CD8-positive, alpha-beta memory T cell (primary cell): ENCODE measurements at regions not wholly inside any gene's neighbourhood (a gene's known extent, or its start where the extent isn't known, plus 50 kb on each side); places are given as distances from the start of the nearest gene placed in this dataset.

Source experiments
- CTCF ChIA-PET: fragments of 350-600 bp; sonication (Branson Sonifier 250); formaldehyde crosslinking; loops from one replicate; lab custom pipeline; 2021; ENCODE audit warnings: antibody characterized with exemption; lab: Charles Lee
- POLR2A ChIA-PET: fragments of 350-600 bp; sonication (Branson Sonifier 250); formaldehyde crosslinking; loops from one replicate; lab custom pipeline; 2021; ENCODE audit warnings: antibody characterized with exemption; lab: Charles Lee
- DNase-seq, 5 donors: peaks; one replicate each; pipeline versions ENCODE4 v3.0.0 to v3.0.0-alpha.2; 2020 to 2022; ENCODE audit warnings: mixed read lengths in 1 of 5
- H3K27ac ChIP-seq: one replicate; pipeline ENCODE4 v1.7.0; 2013; ENCODE audit warnings: low read depth, mild to moderate bottlenecking, low read length, moderate library complexity
- H3K27me3 ChIP-seq: 2 replicates; pipeline ENCODE4 v1.7.0; 2013; ENCODE audit warnings: low read length, mild to moderate bottlenecking; ENCODE audit not compliant: insufficient read depth, poor library complexity, severe bottlenecking
- H3K36me3 ChIP-seq: 2 replicates; pipeline ENCODE4 v1.7.0; 2013; ENCODE audit warnings: mild to moderate bottlenecking, low read length, moderate library complexity; ENCODE audit not compliant: insufficient read depth
- H3K4me1 ChIP-seq: 2 replicates; pipeline ENCODE4 v1.7.0; 2013; ENCODE audit warnings: mild to moderate bottlenecking, low read length, moderate library complexity; ENCODE audit not compliant: insufficient read depth
- H3K4me3 ChIP-seq: 2 replicates; pipeline ENCODE4 v1.7.0; 2013; ENCODE audit warnings: mild to moderate bottlenecking, low read length
- H3K9me3 ChIP-seq: 2 replicates; pipeline ENCODE4 v1.7.0; 2013; ENCODE audit warnings: mild to moderate bottlenecking, low read length
- H3K27ac Mint-ChIP-seq, 8 donors: one replicate each; pipeline ENCODE4 v1.8.0; 2020 to 2021; ENCODE audit warnings: mixed read lengths in 8 of 8, mild to moderate bottlenecking in 6 of 8, inconsistent platforms in 3 of 8, moderate library complexity in 3 of 8
- H3K27me3 Mint-ChIP-seq, 2 donors: one replicate each; pipeline ENCODE4 v1.8.0; 2020 to 2021; ENCODE audit warnings: mixed read lengths in 2 of 2, mild to moderate bottlenecking in 1 of 2, moderate library complexity in 1 of 2
- H3K36me3 Mint-ChIP-seq, 3 donors: one replicate each; pipeline ENCODE4 v1.8.0; 2020 to 2021; ENCODE audit warnings: mixed read lengths in 3 of 3, inconsistent platforms in 1 of 3, mild to moderate bottlenecking in 1 of 3
- H3K4me1 Mint-ChIP-seq, 3 donors: one replicate each; pipeline ENCODE4 v1.8.0; 2020 to 2021; ENCODE audit warnings: mixed read lengths in 3 of 3, inconsistent platforms in 1 of 3, mild to moderate bottlenecking in 1 of 3
- H3K4me3 Mint-ChIP-seq, 7 donors: one replicate each; pipeline ENCODE4 v1.8.0; 2020 to 2021; ENCODE audit warnings: mixed read lengths in 7 of 7, mild to moderate bottlenecking in 6 of 7, moderate library complexity in 4 of 7, inconsistent platforms in 2 of 7
- H3K9me3 Mint-ChIP-seq, 5 donors: one replicate each; pipeline ENCODE4 v1.8.0; 2020 to 2022; ENCODE audit warnings: mixed read lengths in 5 of 5, mild to moderate bottlenecking in 3 of 5, moderate library complexity in 2 of 5, inconsistent platforms in 1 of 5

DNA sequence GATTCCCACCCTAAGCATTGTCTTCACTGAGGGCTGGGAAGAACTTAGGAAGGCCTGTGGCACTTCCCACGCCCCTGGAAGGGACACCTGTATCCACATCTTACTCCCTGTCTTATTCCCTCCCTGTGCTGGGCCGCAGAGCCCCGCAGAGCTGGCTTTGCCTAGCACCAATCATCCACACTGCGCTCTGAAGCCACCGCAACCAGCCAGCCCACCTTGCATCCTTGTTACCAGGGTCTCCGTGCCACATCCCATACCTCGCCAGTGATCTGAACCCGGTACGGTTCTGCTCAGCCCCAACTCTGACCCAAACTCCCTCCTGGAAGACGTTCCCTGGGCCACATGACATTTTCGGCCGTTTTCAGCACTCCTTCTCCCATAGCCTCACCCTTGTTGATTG is 101.4 kb upstream of the PITRM1 start:
- Mint-ChIP-seq H3K27me3 (peaks cover 12 to 40% of the 10 kb centered on the region in 2 donors), H3K27ac (no peak overlapping the region), H3K36me3 (no peaks in the 10 kb centered on the region), H3K9me3 (no peaks in the 10 kb centered on the region), H3K4me3 (no peak overlapping the region), H3K4me1 (no peaks in the 10 kb centered on the region)
- peaks cover 3% of the 10 kb centered on the region for H3K27me3 ChIP-seq
- POLR2A ChIA-PET, result no interaction called here
- H3K4me1 ChIP-seq, result no peaks in the 10 kb centered on the region
- CTCF ChIA-PET, result no interaction called here
- no peak overlapping the region for H3K27ac ChIP-seq
- H3K9me3 ChIP-seq, result no peaks in the 10 kb centered on the region
- DNase-seq, result no peak
- no peak overlapping the region for H3K4me3 ChIP-seq
- H3K36me3 ChIP-seq, result no peaks in the 10 kb centered on the region

DNA sequence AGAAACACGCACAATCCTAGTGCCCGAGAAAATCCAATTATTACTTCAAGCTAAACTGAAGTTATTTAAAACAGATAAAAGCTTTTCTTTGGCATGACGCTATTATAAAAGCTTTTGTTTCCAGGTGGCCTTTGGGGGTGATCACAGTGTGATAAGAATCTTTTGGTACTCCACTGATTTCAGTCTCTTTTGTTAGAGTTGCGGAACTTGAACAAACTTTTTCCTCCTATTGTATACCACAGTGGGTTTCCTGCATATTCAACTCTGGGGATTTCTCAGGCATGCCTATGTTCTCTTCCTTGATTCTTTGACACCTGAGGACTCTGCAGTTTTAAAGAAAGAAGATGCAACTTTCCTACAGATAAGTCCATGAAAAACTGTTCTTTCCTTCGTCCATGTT is 99.7 kb upstream of the PITRM1 start:
- no peak for DNase-seq
- no peaks in the 10 kb centered on the region for H3K9me3 Mint-ChIP-seq
- H3K27me3 ChIP-seq, result peaks cover 3% of the 10 kb centered on the region
- H3K27me3 Mint-ChIP-seq, result peaks cover 9 to 34% of the 10 kb centered on the region in 2 donors
- no peaks in the 10 kb centered on the region for H3K9me3 ChIP-seq
- H3K36me3 Mint-ChIP-seq, result no peaks in the 10 kb centered on the region
- H3K4me1 Mint-ChIP-seq, result no peaks in the 10 kb centered on the region
- CTCF ChIA-PET, result no interaction called here
- H3K4me3 ChIP-seq, result no peak overlapping the region
- no peaks in the 10 kb centered on the region for H3K4me1 ChIP-seq
- POLR2A ChIA-PET, result no interaction called here
- H3K36me3 ChIP-seq, result no peaks in the 10 kb centered on the region
- no peak overlapping the region for H3K27ac ChIP-seq
- no peak overlapping the region for H3K27ac Mint-ChIP-seq
- H3K4me3 Mint-ChIP-seq, result no peak overlapping the region

DNA sequence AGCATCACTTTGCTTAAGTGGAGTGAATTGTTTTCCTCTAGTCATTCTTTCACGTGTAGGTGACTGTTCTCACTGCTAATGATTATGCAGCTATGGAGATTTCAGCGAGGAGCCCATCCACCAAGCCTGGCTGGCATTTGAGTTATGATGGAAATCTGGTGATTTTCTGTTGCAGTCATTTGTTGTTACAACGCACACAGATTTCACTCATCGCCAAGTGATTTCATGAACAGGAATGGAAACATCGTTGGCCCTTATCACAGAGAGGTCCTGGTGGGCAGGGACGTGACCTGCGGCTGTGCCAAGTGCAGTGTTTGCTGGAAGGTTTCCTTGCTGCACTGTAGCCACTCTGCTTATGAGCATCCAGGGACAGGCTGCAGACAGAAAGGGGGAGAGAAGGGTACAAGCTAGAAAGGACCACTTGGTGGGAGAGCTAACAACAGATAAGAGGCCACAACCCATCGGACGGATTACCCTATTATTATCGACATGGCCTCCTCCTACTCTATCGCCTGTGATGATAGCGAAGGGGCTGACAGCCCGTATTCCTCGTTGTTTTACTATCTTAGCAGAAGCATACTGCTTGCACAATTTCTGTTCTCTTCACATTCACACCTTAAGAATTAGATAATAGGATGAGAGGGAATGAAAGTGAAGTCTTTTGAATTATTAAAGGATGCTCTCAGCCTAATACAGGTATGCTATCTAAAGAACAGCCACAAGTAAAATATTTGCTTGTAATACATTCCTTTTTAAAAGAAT is 99.0 kb upstream of the PITRM1 start:
- Mint-ChIP-seq H3K4me3 (no peak overlapping the region), H3K4me1 (no peaks in the 10 kb centered on the region), H3K9me3 (no peaks in the 10 kb centered on the region), H3K27me3 (peaks cover 6 to 26% of the 10 kb centered on the region in 2 donors), H3K27ac (no peak overlapping the region), H3K36me3 (no peaks in the 10 kb centered on the region)
- peaks cover 3% of the 10 kb centered on the region for H3K27me3 ChIP-seq
- ChIA-PET POLR2A (no interaction called here), CTCF (no interaction called here)
- H3K36me3 ChIP-seq, result no peaks in the 10 kb centered on the region
- DNase-seq, result no peak
- no peak overlapping the region for H3K4me3 ChIP-seq
- no peak overlapping the region for H3K27ac ChIP-seq
- no peaks in the 10 kb centered on the region for H3K9me3 ChIP-seq
- H3K4me1 ChIP-seq, result no peaks in the 10 kb centered on the region

DNA sequence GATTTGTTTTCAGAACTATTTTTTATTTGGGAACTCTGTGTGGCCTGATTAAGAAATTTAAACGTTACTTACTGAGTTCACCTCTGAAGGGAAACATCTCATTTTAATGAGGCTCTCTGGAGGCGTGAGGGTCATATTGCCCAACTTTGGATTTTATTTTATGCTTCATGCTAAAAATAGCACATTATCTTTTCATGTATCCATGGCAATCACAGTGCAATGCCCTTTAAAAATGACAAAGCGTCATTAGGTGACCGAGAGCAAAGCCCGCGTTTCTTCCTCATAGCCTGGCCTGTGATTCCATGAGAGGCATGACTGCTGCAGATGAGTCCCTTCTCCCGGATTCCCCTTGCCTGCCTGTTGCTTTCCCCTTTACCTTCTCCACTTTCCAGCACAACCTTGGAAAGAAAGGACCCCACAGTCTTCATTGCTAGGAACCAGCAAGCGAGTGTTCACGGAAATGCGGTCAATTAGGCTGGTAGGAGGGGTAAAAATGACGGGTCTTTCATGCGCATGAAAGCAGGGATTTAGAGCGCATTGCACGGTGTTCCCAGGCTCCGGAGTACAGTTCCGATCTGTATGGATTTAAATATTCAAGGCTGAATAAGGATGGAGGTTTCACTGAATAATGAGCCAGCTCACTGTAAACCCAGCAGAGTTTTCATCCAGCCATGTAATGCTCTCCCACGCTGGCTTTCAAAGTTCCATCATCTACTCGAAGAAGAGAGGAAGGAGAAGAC is 98.2 kb upstream of the PITRM1 start:
- Histone ChIP-seq H3K36me3 (no peaks in the 10 kb centered on the region), H3K4me1 (no peaks in the 10 kb centered on the region), H3K9me3 (no peaks in the 10 kb centered on the region), H3K27ac (no peak overlapping the region), H3K4me3 (no peak overlapping the region), H3K27me3 (peaks cover 3% of the 10 kb centered on the region)
- Mint-ChIP-seq H3K4me3 (peak overlapping the region in 1 of 7 donors; percentile 16), H3K27ac (no peak overlapping the region), H3K4me1 (no peaks in the 10 kb centered on the region), H3K9me3 (no peaks in the 10 kb centered on the region), H3K36me3 (no peaks in the 10 kb centered on the region), H3K27me3 (peaks cover 6 to 24% of the 10 kb centered on the region in 2 donors)
- DNase-seq, result no peak
- ChIA-PET CTCF (no interaction called here), POLR2A (no interaction called here)

DNA sequence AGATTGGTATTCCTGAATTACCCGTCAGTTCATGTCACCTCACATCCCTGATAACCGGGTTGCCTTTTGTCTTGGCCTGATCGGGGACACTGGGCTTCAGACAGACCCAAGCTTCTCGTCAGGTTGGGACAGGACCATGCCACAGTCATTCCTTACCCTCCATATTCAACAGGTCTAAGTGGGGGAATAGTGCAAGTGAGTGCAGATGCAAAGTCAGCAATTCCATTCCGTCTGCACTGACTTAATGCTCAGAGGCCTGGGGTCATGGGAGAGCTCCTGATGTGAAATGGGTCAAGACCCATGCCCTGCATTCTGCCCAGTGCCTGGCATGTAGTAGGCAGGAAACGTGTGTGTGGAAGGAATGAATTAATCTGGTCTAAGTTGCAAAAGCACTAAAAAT is 95.4 kb upstream of the PITRM1 start:
- H3K27ac ChIP-seq, result no peak overlapping the region
- no peak overlapping the region for H3K4me3 ChIP-seq
- POLR2A ChIA-PET, result no interaction called here
- Mint-ChIP-seq H3K36me3 (no peaks in the 10 kb centered on the region), H3K27ac (no peak overlapping the region), H3K27me3 (peaks cover 3 to 23% of the 10 kb centered on the region in 2 donors), H3K4me1 (peaks cover 0 to 3% (median 0%) of the 10 kb centered on the region in 3 donors), H3K4me3 (no peak overlapping the region), H3K9me3 (no peaks in the 10 kb centered on the region)
- no peaks in the 10 kb centered on the region for H3K9me3 ChIP-seq
- no peak for DNase-seq
- CTCF ChIA-PET, result no interaction called here
- H3K27me3 ChIP-seq, result no peaks in the 10 kb centered on the region
- H3K4me1 ChIP-seq, result no peaks in the 10 kb centered on the region
- no peaks in the 10 kb centered on the region for H3K36me3 ChIP-seq

DNA sequence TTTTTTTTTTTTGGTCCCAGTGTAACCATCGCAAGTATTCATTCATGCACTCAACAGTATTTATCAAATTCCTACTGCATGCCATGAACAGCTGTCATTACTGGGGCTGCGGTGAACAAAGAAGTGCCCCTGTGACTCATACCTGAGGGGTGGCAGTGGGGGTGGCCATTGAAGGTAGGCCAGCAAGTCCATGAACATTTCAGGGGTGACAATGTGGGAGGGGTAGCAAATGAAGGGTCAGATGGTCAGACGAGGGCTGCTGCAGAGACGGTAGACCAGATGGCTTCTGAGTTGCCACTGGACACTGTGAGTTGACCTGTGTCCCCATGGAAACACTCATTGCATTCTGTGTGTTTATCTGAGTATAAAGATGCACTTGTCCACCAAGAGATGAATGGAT is 92.5 kb upstream of the PITRM1 start:
- Histone ChIP-seq H3K27me3 (no peaks in the 10 kb centered on the region), H3K27ac (no peak overlapping the region), H3K9me3 (no peaks in the 10 kb centered on the region), H3K36me3 (no peaks in the 10 kb centered on the region), H3K4me3 (no peak overlapping the region), H3K4me1 (no peaks in the 10 kb centered on the region)
- no peak overlapping the region for H3K4me3 Mint-ChIP-seq
- H3K4me1 Mint-ChIP-seq, result peaks cover 0 to 3% (median 0%) of the 10 kb centered on the region in 3 donors
- ChIA-PET CTCF (no interaction called here), POLR2A (no interaction called here)
- no peak for DNase-seq
- H3K27ac Mint-ChIP-seq, result no peak overlapping the region
- peaks cover 1 to 22% of the 10 kb centered on the region in 2 donors for H3K27me3 Mint-ChIP-seq
- no peaks in the 10 kb centered on the region for H3K9me3 Mint-ChIP-seq
- H3K36me3 Mint-ChIP-seq, result no peaks in the 10 kb centered on the region

DNA sequence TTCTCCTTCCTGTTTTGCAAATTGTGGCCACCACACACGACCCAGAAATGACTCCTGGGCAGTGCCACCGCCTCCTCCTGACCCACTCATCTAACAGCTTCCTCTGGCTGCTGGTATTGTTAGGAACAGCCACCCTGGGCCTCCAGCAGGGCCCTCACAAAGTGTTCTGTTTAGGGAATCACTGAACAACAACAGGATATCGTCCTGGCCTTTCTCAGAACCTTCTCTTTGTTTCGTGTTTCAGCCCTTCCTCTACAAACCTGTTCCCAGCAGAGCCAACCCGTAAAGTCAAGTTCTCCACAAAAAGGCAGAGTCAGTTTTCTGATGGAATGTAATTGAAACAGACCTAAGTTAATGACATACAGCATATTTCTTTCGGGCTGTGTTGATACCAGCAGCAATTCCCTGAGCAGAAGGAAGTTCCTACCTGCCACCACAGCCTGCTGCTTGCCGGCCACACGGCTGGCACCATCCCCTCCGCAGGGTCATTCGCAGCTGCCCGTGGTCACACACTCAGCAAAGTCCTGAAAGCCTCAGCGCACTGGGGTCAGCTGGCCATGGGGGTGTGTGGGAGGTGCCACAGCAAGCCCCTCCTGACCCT is 91.7 kb upstream of the PITRM1 start:
- H3K9me3 ChIP-seq, result no peaks in the 10 kb centered on the region
- Mint-ChIP-seq H3K9me3 (no peaks in the 10 kb centered on the region), H3K4me3 (no peak overlapping the region), H3K4me1 (peaks cover 0 to 3% (median 0%) of the 10 kb centered on the region in 3 donors), H3K36me3 (no peaks in the 10 kb centered on the region), H3K27ac (peak overlapping the region in 1 of 8 donors; percentile 57), H3K27me3 (peaks cover 5 to 24% of the 10 kb centered on the region in 2 donors)
- H3K4me1 ChIP-seq, result no peaks in the 10 kb centered on the region
- H3K27ac ChIP-seq, result no peak overlapping the region
- ChIA-PET POLR2A (no interaction called here), CTCF (interaction anchor here (0.9 kb wide), 1 partner anchor 15 kb away, joined by 3 read pairs; no protein-coding TSS in a partner anchor)
- no peak for DNase-seq
- no peak overlapping the region for H3K4me3 ChIP-seq
- no peaks in the 10 kb centered on the region for H3K36me3 ChIP-seq
- H3K27me3 ChIP-seq, result no peaks in the 10 kb centered on the region

DNA sequence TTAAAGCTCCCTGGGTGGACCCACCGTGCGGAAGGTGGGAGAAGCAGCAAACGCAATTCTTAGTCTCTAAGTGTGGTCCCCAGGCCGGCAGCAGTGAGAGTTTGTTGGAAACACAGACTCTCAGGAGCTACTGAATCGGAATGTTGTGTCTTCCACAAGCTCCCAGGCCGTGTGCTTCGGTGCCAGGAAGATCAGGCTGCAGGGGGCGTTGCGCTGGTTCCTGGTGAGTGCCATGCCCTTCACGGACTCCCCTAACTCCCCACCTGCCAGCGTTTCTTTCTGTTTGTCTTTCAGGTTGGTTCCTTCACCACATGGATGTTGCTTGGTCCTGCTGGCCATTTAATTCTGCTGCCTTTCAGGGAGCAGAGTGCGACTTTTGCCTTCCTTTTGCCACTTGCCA is 91.2 kb upstream of the PITRM1 start:
- Mint-ChIP-seq H3K36me3 (no peaks in the 10 kb centered on the region), H3K9me3 (no peaks in the 10 kb centered on the region), H3K27me3 (peaks cover 5 to 24% of the 10 kb centered on the region in 2 donors), H3K4me3 (no peak overlapping the region), H3K27ac (peak overlapping the region in 1 of 8 donors; percentile 57), H3K4me1 (peaks cover 0 to 3% (median 0%) of the 10 kb centered on the region in 3 donors)
- POLR2A ChIA-PET, result no interaction called here
- Histone ChIP-seq H3K4me1 (no peaks in the 10 kb centered on the region), H3K27me3 (no peaks in the 10 kb centered on the region), H3K36me3 (no peaks in the 10 kb centered on the region), H3K27ac (no peak overlapping the region), H3K4me3 (no peak overlapping the region), H3K9me3 (no peaks in the 10 kb centered on the region)
- CTCF ChIA-PET, result interaction anchor here (0.9 kb wide), 1 partner anchor 15 kb away, joined by 3 read pairs; no protein-coding TSS in a partner anchor
- no peak for DNase-seq
